HG03108 (cell line): ENCODE measurements at regions not wholly inside any gene's neighbourhood (a gene's known extent, or its start where the extent isn't known, plus 50 kb on each side); places are given as distances from the start of the nearest gene placed in this dataset.

Source experiments
- ATAC-seq: cut with Tn5 transposase; IDR thresholded peaks from one replicate; pipeline ENCODE4 v1.9.1; 2021; ENCODE audit warnings: moderate library complexity; ENCODE audit not compliant: unreplicated experiment

DNA sequence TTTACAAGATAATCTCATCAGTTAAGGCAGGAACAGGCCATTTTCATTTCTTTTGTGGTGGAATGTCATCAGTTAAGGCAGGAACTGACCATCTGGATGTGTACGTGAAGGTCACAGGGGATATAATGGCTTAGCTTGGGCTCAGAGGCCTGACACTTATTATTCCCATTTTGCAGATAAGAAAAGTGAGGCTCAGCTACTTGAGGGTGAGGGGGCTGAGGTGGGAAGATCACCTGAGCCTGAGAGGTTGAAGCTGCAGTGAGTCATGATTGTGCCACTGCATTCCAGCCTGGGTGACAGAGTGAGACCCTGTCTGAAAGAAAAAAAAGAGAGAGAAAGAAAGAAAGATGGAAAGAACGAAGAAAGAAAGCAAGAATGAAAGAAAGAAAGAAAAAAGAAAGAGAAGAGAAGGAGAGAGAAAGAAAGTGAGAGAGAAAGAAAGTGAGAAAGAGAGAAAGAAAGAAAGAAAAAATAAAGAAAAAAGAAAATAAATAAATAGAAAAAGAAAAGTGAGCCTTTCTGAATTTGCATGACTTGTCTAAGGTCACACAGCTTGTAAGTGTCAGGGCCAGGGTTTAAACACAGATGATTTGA is 142.0 kb downstream of the TMEM30B start:
- no peak for ATAC-seq

DNA sequence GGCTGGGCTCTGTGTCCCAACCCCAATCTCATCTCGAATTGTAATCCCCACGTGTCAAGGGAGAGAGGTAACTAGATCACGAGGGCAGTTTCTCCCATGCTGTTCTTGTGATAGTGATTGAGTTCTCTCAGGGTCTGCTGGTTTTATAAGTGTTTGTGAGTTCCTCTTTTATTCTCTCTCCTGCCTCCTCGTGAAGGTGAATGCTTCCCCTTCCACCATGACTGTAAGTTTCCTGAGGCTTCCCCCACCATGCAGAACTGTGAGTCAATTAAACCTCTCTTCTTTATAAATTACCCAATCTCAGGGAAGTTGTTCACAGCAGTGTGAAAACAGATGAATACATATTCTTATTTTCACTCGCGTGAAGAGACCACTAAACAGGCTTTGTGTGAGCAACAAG is 148.2 kb downstream of the TMEM30B start:
- ATAC-seq = no peak

- no peak for ATAC-seq
Measured at GRCh38 chr14:61132336-61132735, 148.8 kb downstream of the TMEM30B start.

DNA sequence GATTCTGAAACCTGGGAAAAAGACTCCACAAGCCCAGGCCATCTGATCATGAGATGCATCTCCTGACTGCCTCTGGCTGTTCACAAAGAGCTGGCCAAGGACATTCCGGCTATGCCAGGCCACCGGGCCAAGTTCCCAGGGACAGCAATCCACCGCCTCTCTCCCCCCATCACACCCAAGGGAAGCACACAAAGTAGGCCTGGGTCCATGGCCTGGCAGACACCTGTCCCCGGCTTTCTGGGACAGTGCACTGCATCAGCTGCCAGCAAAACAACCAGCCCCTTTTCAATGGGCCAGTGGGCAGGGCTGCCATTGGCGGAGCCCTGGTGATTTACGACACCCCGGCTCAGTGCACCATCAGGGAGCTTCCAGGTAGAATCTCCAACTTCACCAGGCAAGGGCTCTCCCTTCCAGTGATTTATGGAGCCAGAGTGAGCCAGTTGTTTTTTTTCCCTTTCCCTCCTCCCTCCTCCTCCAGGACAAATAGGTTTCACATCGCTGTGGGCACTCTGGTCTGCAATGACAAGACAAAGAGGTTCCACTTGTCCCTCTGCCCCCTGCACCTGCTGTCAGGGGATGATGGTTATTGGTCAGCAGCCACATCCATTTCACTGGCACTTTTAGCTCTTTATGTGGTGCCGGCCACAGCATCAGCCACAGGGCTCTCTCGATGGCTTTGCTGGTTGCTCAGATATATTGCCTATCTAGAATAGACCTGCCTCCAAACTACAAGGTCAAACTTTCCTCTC is 149.6 kb downstream of the SLC38A6 start:
- ATAC-seq = no peak

GRCh38 chr14:61129168-61129745 is 148.2 kb downstream of the SLC38A6 start:
- no peak for ATAC-seq

GRCh38 chr14:61128382-61129167 is 147.5 kb downstream of the SLC38A6 start:
- no peak for ATAC-seq

- no peak for ATAC-seq
Measured at GRCh38 chr14:61126603-61127498, 145.8 kb downstream of the SLC38A6 start.

DNA sequence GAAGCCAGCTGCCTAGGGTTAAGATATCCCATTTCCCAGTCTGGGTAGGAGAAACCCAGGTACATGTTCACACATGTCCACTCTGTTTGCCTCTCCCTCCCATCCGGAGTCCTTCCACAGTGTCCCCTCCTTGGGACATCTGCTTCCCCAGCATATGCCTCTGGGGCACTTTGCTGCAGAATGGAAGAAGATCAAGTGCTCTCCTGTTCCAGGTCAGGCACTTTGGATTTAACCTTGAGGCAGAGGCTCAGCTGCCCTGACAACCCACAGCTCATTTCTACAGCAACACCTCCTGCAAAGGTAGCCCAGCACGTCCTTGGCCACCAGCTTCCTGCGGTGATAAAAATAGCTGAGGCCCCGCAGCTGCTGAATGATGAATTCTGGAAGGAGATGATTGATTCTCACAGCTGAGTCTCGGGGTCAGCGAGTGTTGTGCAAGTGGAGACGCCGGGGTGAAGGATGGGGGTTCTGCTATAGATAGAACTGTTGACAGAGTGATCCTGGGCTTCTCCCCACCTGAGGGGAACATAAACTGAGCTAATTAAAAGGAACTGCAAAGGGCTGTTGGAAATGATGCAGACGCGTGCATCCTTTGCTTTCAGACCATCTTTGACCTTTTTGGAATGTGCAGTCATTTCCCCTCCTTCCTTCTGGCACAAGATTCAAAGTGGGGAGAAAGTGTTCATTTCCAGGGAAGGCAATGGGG is 145.0 kb downstream of the SLC38A6 start:
- no peak for ATAC-seq

DNA sequence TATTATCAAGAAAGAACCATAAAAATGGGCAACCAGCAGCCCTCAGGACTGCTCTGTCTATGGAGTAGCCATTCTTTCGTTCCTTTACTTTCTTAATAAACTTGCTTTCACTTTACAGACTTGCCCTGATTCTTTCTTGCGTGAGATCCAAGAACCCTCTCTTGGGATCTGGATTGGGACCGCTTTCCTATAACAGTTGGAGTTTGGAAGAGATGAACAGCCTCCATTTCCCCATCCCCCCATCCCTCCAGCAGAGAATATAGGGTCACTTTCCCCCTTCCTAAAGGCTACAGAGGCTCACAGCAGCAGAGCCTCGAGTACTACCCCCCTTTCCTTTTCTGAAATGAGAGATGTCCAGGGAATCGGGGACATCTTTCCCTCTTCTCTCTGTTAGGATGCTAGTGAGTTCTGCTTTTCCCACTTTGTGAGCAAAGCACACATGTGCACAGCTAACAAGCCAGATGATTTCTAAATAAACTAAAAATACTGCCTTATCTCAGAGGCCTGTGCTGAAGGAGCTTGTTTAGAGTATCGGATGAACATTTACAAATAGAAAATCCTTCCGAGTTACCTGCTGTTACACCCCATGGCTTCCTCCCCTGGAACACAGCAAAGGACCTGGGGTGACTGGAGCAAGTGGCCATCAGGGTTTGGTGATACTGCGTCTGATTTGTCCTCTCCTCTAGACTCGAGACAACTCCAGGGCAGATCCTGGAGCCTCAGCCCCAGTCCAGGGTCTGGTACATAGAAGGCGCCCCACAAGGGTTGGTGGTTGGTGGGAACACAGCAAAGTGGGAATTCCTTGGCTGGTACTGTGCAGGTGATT is 144.2 kb downstream of the SLC38A6 start:
- ATAC-seq = no peak

- no peak for ATAC-seq
Measured at GRCh38 chr14:61122862-61123261, 141.8 kb downstream of the SLC38A6 start.

GRCh38 chr14:61121355-61121787 is 140.3 kb downstream of the SLC38A6 start:
- no peak for ATAC-seq

- ATAC-seq = no peak
Measured at GRCh38 chr14:61120576-61120975, 139.5 kb downstream of the SLC38A6 start.

GRCh38 chr14:61119006-61119405 is 138.0 kb downstream of the SLC38A6 start:
- no peak for ATAC-seq

- no peak for ATAC-seq
Measured at GRCh38 chr14:61116369-61116768, 135.3 kb downstream of the SLC38A6 start.

DNA sequence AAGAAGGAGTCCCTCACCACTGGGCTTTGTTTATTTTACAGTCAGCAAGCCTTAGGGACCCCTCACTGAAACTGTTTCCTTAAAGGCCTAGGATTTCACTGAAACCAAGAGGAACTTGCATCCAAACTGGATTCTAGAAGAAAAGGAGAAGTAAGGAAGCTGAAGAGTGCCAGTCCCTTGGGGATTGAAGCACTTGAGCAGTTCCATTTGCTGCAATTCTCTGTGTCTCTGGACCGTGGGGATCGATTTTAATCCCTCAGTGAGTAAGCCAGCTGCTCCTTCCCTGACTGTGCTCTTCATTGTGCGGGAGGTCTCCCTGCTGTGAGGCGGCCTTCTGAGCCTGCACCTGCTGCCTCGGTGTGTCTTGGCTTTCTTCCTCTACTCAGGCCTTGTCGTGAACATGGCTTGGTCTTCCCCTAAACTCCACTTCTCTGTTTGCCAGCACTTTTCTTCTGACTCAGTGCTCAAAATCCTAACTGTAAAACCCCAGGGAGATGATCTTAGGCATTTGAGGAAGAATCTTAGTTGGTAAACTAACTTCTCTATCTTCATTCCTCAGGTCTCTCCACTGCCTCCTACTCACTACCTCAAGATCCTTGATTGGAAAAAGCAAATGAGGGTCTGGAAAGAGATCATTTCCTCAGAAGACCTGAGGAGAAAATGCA is 132.6 kb downstream of the SLC38A6 start:
- ATAC-seq = no peak

- no peak for ATAC-seq
Measured at GRCh38 chr14:61112506-61112905, 131.5 kb downstream of the SLC38A6 start.

DNA sequence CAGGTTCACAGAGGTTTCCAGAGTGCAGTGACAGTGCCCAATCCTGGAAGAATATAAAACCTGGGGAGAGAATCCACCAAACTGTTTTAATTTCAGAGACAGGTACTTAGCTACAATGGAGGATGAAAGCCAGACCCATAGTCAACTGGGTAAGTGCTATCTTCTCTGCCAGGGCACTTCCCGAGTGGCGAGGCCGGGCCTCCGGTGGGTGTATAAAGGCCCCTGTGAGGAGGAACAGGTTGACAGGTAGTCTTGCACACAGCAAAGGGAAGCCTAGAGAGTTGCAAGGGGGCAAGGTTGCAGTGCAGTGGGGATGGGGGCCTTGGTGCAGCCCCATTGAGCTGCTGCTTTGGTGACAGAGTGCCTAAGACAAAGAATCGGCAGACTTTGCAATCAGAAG is 130.7 kb downstream of the SLC38A6 start:
- no peak for ATAC-seq

- ATAC-seq = no peak
Measured at GRCh38 chr14:61111209-61111665, 130.2 kb downstream of the SLC38A6 start.
